Right lobe of liver (tissue), 6 donors: ENCODE measurements at regions not wholly inside any gene's neighbourhood (a gene's known extent, or its start where the extent isn't known, plus 50 kb on each side); places are given as distances from the start of the nearest gene placed in this dataset.

Experiments used
- ATAC-seq, 4 donors: fragments of 200-7000 bp; cut with Tn5 transposase; one replicate each; pipeline ENCODE4 v1.9.1; 2020; ENCODE audit warnings: mild to moderate bottlenecking in 4 of 4, moderate library complexity in 4 of 4
- DNase-seq, 3 donors: peaks; one replicate each; pipeline ENCODE4 v3.0.0-alpha.2; 2020
- H3K27ac ChIP-seq, 3 donors: fragments of 200-600 bp; one replicate each; pipeline ENCODE4 v1.8.0; 2022
- H3K27me3 ChIP-seq, 2 donors: fragments of 200-600 bp; one replicate each; pipeline ENCODE4 v1.8.0; 2022
- H3K36me3 ChIP-seq, 4 donors: fragments of 200-600 bp; sonication (generic) in 1 of 4; one replicate each; pipeline versions ENCODE4 v1.5.1 to v1.8.0; 2017 to 2022; ENCODE audit warnings: control low read depth in 1 of 4
- H3K4me1 ChIP-seq, 4 donors: fragments of 200-600 bp; sonication (generic) in 1 of 4; one replicate each; pipeline versions ENCODE4 v1.5.1 to v1.8.0; 2017 to 2022; ENCODE audit warnings: control low read depth in 1 of 4
- H3K4me3 ChIP-seq, 3 donors: fragments of 200-600 bp; one replicate each; pipeline ENCODE4 v1.8.0; 2022
- H3K9me3 ChIP-seq, 4 donors: fragments of 200-600 bp; sonication (generic) in 1 of 4; one replicate each; pipeline versions ENCODE4 v1.5.1 to v1.8.0; 2017 to 2022; ENCODE audit warnings: control low read depth in 1 of 4
- CTCF ChIP-seq, 4 donors: fragments of 200-600 bp in 3 of 4; fragments of 450-650 bp in 1 of 4; IDR thresholded peaks; one replicate each; pipeline versions ENCODE4 v1.5.1 to v1.8.0; 2016 to 2022; ENCODE audit warnings: antibody characterized with exemption in 4 of 4, mild to moderate bottlenecking in 2 of 4
- POLR2A ChIP-seq: fragments of 450-650 bp; IDR thresholded peaks from one replicate; pipeline ENCODE4 v1.6.1; 2017; ENCODE audit warnings: antibody characterized with exemption, mild to moderate bottlenecking
- WGBS: methylation state at CpG from one replicate; pipeline ENCODE4 v1.1.6; 2018; ENCODE audit warnings: low coverage, low lambda C conversion rate; ENCODE audit not compliant: insufficient coverage; ENCODE audit errors: missing lambda C conversion rate; 5-methylcytosine and 5-hydroxymethylcytosine counted together
- intact Hi-C, 2 donors: fragments of 100-400 bp; cut with DNase I; formaldehyde crosslinking; loops; one replicate each; pipeline versions ENCODE4 v1.11.2 to v1.14.1; 2022
- donor health status: DM: no; HTN: yes; CAD: no.
- donor health status: DM: no; HTN: no; CAD: no.
- donor health status: DM: no; HTN: no; CAD: no.
- donor health status: DM: no; HTN: yes; CAD: no.
- donor health status: DM: no; HTN: yes; CAD: no.

GRCh38 chr21:20877976-20878375 is 120.2 kb upstream of the NCAM2 start:
- Histone ChIP-seq H3K27ac (no peak overlapping the region), H3K9me3 (no peaks in the 10 kb centered on the region), H3K36me3 (no peaks in the 10 kb centered on the region), H3K4me3 (no peak overlapping the region), H3K4me1 (no peaks in the 10 kb centered on the region), H3K27me3 (no peaks in the 10 kb centered on the region)
- DNase-seq (no peak), ATAC-seq (no peak)
- WGBS, result 40% methylated on average over 2 of the region's 2 CpGs
- no peak for TF ChIP-seq CTCF (IDR thresholded peaks at IDR 0.05)
- no peak for TF ChIP-seq POLR2A
- intact Hi-C loops, result no loop called here

DNA sequence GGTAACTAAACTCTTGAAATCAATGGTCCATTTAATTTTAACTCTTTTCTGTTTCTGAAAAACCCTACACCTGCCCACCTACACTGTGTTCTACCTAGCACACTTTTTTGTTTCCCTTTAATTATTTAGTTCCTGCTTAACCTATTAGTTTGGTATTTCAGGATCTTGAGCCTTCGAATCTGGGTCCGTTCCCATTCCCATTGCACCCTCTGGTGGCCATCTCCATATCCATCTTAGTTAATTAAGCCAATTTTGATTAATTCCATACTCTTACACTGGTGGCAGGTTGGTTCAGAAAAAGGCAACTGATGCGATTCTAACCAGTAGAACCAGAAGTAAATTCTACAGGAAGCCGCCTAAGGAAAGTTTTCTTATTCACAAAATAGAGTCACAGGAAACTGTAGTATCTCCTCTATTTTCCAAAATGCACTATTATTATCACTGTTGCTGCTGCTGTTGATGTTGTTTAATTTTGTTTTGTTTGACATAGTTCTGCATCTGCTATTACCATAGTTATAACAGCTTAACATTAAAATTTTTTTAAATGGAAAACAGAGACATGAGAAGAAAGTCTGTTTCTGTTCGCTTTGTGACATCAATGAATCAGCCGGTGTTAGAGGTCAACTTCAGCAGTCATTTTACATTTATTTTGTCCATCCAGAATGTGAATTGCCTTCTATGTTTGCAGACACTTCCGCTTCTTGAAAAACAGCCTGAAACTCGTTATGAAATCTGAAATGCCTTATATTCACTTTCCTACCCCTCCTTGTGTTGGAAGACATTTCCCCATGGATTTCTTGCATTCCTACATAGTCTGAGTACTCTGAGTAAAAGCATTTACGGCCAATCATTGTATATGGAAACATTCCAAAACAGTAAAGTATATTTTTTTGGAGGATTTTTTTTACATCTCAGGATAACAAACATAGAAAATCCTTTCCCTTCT is 115.5 kb upstream of the NCAM2 start:
- Histone ChIP-seq H3K4me3 (no peak overlapping the region), H3K9me3 (no peaks in the 10 kb centered on the region), H3K27me3 (no peaks in the 10 kb centered on the region), H3K36me3 (no peaks in the 10 kb centered on the region), H3K4me1 (no peaks in the 10 kb centered on the region), H3K27ac (no peak overlapping the region)
- intact Hi-C loops, result no loop called here
- DNase-seq (no peak), ATAC-seq (peak; percentile 66 to 84 (median 78))
- 20% methylated on average over 9 of the region's 9 CpGs for WGBS
- TF ChIP-seq CTCF (IDR thresholded peaks at IDR 0.05) (peak; percentile 53 to 66 (median 59)), POLR2A (no peak)

- Histone ChIP-seq H3K27ac (no peak overlapping the region), H3K4me1 (no peaks in the 10 kb centered on the region), H3K27me3 (no peaks in the 10 kb centered on the region), H3K36me3 (no peaks in the 10 kb centered on the region), H3K9me3 (no peaks in the 10 kb centered on the region), H3K4me3 (no peak overlapping the region)
- intact Hi-C loops, result no loop called here
- no peak for TF ChIP-seq POLR2A
- no peak for TF ChIP-seq CTCF (IDR thresholded peaks at IDR 0.05)
- no peak for ATAC-seq
- WGBS, result 39% methylated on average over 4 of the region's 4 CpGs
- no peak for DNase-seq
Observed at GRCh38 chr21:20883408-20883800, 114.8 kb upstream of the NCAM2 start.

DNA sequence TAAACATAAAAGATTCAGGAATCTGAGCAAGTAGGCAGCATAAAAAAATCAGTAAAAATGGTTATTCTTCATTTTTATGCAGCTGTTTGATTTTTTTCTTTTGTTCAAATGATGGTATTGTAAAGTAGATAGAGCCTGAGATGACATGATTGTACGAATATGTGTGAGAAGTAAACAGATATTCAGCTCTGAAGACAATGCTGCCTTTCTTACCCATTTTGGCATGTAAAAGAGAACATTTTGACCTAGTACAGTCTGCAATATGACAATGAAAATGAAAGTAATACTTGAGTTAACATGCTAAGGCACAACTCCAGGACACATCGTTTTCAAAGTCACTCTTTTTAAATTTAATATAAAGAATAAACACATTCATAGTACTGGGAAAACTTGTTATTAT is 95.7 kb upstream of the NCAM2 start:
- no peaks in the 10 kb centered on the region for H3K4me1 ChIP-seq
- ATAC-seq, result no peak
- 24% methylated on average over 2 of the region's 2 CpGs for WGBS

More for the DNA sequence above, 95.7 kb upstream of the NCAM2 start:
- no peak overlapping the region for H3K4me3 ChIP-seq
- no peaks in the 10 kb centered on the region for H3K36me3 ChIP-seq
- H3K9me3 ChIP-seq, result no peaks in the 10 kb centered on the region
- no peak overlapping the region for H3K27ac ChIP-seq
- no peaks in the 10 kb centered on the region for H3K27me3 ChIP-seq
- no peak for TF ChIP-seq CTCF (IDR thresholded peaks at IDR 0.05)
- TF ChIP-seq POLR2A, result no peak
- DNase-seq, result no peak
- intact Hi-C loops, result no loop called here
